H1 (cell line): ENCODE measurements at regions not wholly inside any gene's neighbourhood (a gene's known extent, or its start where the extent isn't known, plus 50 kb on each side); places are given as distances from the start of the nearest gene placed in this dataset.

Experiments
- BACH1 ChIP-seq: IDR thresholded peaks from 2 replicates; pipeline ENCODE4 v1.6.1; 2012; ENCODE audit warnings: low read length, improper control_type of control experiment
- BRCA1 ChIP-seq: IDR thresholded peaks from 2 replicates; pipeline ENCODE4 v1.6.1; 2012; ENCODE audit warnings: low read depth, low read length, improper control_type of control experiment
- CBX5 ChIP-seq: fragments of 300-800, 300-1000 bp; sonication (generic); IDR thresholded peaks from 2 replicates; pipeline ENCODE4 v1.7.1; 2016; ENCODE audit warnings: antibody characterized with exemption, low read length, low read depth
- CREB1 ChIP-seq: IDR thresholded peaks from 2 replicates; pipeline ENCODE4 v1.6.1; 2012; ENCODE audit warnings: inconsistent platforms
- JUND ChIP-seq: IDR thresholded peaks from 2 replicates; pipeline ENCODE4 v1.6.1; 2011; ENCODE audit warnings: mild to moderate bottlenecking, improper control_type of control experiment, low read length
- NANOG ChIP-seq: IDR thresholded peaks from 2 replicates; pipeline ENCODE4 v1.6.1; 2011; ENCODE audit warnings: low read length, low read depth, mild to moderate bottlenecking, inconsistent platforms; ENCODE audit not compliant: insufficient read depth, poor library complexity, severe bottlenecking
- RNF2 ChIP-seq: fragments of 200-900, 300-1000 bp; sonication (generic); IDR thresholded peaks from 2 replicates; pipeline ENCODE4 v1.7.1; 2016; ENCODE audit warnings: borderline replicate concordance, low read depth, mild to moderate bottlenecking, antibody characterized with exemption, low read length; ENCODE audit not compliant: poor library complexity, severe bottlenecking; ENCODE audit errors: missing control alignments
- SAP30 ChIP-seq: fragments of 300-600 bp; sonication (generic); IDR thresholded peaks from 2 replicates; pipeline ENCODE4 v1.7.1; 2012; ENCODE audit warnings: low read length, moderate library complexity, mild to moderate bottlenecking, inconsistent platforms; ENCODE audit not compliant: insufficient read depth, insufficient replicate concordance
- SIRT6 ChIP-seq: IDR thresholded peaks from one replicate; pipeline ENCODE4 v1.7.1; 2012; ENCODE audit warnings: low read length, inconsistent platforms
- TAF7 ChIP-seq: optimal IDR thresholded peaks from 2 replicates; pipeline ENCODE3; 2011; ENCODE audit warnings: low read depth, mild to moderate bottlenecking, inconsistent platforms, low read length, moderate library complexity, borderline replicate concordance
- TEAD4 ChIP-seq: IDR thresholded peaks from 2 replicates; pipeline ENCODE4 v1.6.1; 2012; ENCODE audit warnings: low read depth, low read length, inconsistent platforms, mixed read lengths

DNA sequence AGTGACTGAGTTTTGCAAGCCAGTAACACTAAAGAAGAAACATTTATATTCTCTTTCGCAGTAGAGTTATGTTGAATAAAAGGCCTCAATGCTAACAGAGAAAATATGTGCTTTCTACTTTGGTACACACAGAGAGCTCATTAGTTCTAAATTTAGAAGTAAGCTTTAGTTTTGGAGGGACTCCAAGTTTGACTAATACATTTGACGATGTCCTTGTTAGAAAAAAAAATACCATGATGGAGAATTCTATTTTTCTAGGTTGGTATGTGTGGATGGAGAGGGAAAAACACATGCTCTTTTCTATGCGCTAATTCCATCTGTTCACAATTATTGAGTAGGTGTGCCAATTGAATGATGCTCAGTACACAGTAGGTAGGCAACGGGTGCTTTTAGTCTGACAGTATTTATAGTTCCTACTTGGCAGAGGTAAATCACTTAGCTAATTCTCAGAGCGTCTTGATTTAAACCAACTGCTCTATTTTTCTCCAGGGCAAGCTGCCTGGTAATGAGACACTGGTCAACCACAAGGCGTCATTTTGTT is 327.2 kb upstream of the AKR1E2 start (continued):
- TF ChIP-seq TAF7 (no peak), CREB1 (no peak), TEAD4 (no peak), BACH1 (no peak), JUND (no peak), RNF2 (no peak), SIRT6 (no peak), CBX5 (no peak), NANOG (no peak), SAP30 (no peak), BRCA1 (no peak)
- TF ChIP-seq, all 59 proteins: peak for 0
